CD14-positive monocyte (primary cell): ENCODE measurements at regions not wholly inside any gene's neighbourhood (a gene's known extent, or its start where the extent isn't known, plus 50 kb on each side); places are given as distances from the start of the nearest gene placed in this dataset.

Source experiments
- DNase-seq, 3 donors: peaks; one replicate each; pipeline ENCODE4 v3.0.0-alpha.2; 2011 to 2022
- H2AFZ ChIP-seq: 2 replicates; pipeline ENCODE4 v1.6.0; 2012; ENCODE audit warnings: mild to moderate bottlenecking, low read depth, low read length, inconsistent platforms; ENCODE audit not compliant: insufficient read depth, poor library complexity, severe bottlenecking
- H3K27ac ChIP-seq, 2 donors: 1 replicate in 1 of 2; 2 replicates in 1 of 2; pipeline ENCODE4 v1.5.1; 2012 to 2013; ENCODE audit warnings: low read length in 2 of 2, control low read depth in 1 of 2, inconsistent platforms in 1 of 2, low read depth in 1 of 2, mild to moderate bottlenecking in 1 of 2
- H3K27me3 ChIP-seq, 2 donors: one replicate each; pipeline versions ENCODE4 v1.6.0 to v1.6.1; 2011 to 2013; ENCODE audit warnings: low read length in 2 of 2; ENCODE audit not compliant: control insufficient read depth in 2 of 2, insufficient read depth in 2 of 2
- H3K36me3 ChIP-seq, 2 donors: replicated peaks in 1 of 2; 1 replicate in 1 of 2; 2 replicates in 1 of 2; pipeline versions ENCODE4 v1.5.1 to v1.6.1; 2012 to 2013; ENCODE audit warnings: low read length in 2 of 2, control low read depth in 1 of 2, inconsistent platforms in 1 of 2, mild to moderate bottlenecking in 1 of 2; ENCODE audit not compliant: insufficient read depth in 2 of 2, control insufficient read depth in 1 of 2
- H3K4me1 ChIP-seq, 2 donors: 1 replicate in 1 of 2; 2 replicates in 1 of 2; pipeline versions ENCODE4 v1.5.1 to v1.6.1; 2012 to 2013; ENCODE audit warnings: low read length in 2 of 2, control low read depth in 1 of 2, inconsistent platforms in 1 of 2, mild to moderate bottlenecking in 1 of 2, moderate library complexity in 1 of 2; ENCODE audit not compliant: insufficient read depth in 2 of 2, control insufficient read depth in 1 of 2
- H3K4me2 ChIP-seq: replicated peaks from 2 replicates; pipeline ENCODE3; 2012; ENCODE audit warnings: low read length, moderate library complexity, mild to moderate bottlenecking; ENCODE audit not compliant: poor library complexity, severe bottlenecking; ENCODE audit errors: extremely low read depth
- H3K4me3 ChIP-seq, 3 experiments: fragments of 200-600 bp in 1 of 3; sonication (generic) in 1 of 3; replicated peaks in 1 of 3; 1 replicate in 2 of 3; 2 replicates in 1 of 3; pipeline ENCODE4 v1.5.1; 2011 to 2013; ENCODE audit warnings: low read length in 3 of 3, mild to moderate bottlenecking in 3 of 3, control low read depth in 2 of 3, low read depth in 2 of 3, inconsistent platforms in 1 of 3, moderate library complexity in 1 of 3
- H3K79me2 ChIP-seq: 2 replicates; pipeline ENCODE4 v1.6.0; 2012; ENCODE audit warnings: mild to moderate bottlenecking, control low read depth, inconsistent platforms, low read length, moderate library complexity; ENCODE audit not compliant: insufficient read depth
- H3K9ac ChIP-seq: 2 replicates; pipeline ENCODE4 v1.6.0; 2017; ENCODE audit warnings: low read length, mild to moderate bottlenecking; ENCODE audit not compliant: insufficient read depth, poor library complexity, severe bottlenecking
- H3K9me3 ChIP-seq, 2 donors: replicated peaks in 1 of 2; 1 replicate in 1 of 2; 2 replicates in 1 of 2; pipeline versions ENCODE4 v1.5.1 to v1.6.1; 2012 to 2013; ENCODE audit warnings: low read length in 2 of 2, control low read depth in 1 of 2; ENCODE audit not compliant: control insufficient read depth in 1 of 2, insufficient read depth in 1 of 2
- H4K20me1 ChIP-seq: 2 replicates; pipeline ENCODE4 v1.6.0; 2012; ENCODE audit warnings: mild to moderate bottlenecking, low read length, control low read depth, moderate library complexity; ENCODE audit not compliant: insufficient read depth
- H3K27ac Mint-ChIP-seq, 7 donors: one replicate each; pipeline ENCODE4 v1.8.0; 2020; ENCODE audit warnings: mild to moderate bottlenecking in 7 of 7, mixed read lengths in 7 of 7, moderate library complexity in 6 of 7, inconsistent platforms in 2 of 7
- H3K27me3 Mint-ChIP-seq, 3 donors: one replicate each; pipeline ENCODE4 v1.8.0; 2021 to 2022; ENCODE audit warnings: low read depth in 3 of 3, mild to moderate bottlenecking in 3 of 3, mixed read lengths in 3 of 3, moderate library complexity in 3 of 3, inconsistent platforms in 1 of 3
- H3K36me3 Mint-ChIP-seq, 2 donors: one replicate each; pipeline ENCODE4 v1.8.0; 2020; ENCODE audit warnings: mixed read lengths in 2 of 2, inconsistent platforms in 1 of 2, mild to moderate bottlenecking in 1 of 2
- H3K4me1 Mint-ChIP-seq: one replicate; pipeline ENCODE4 v1.8.0; 2020; ENCODE audit warnings: mild to moderate bottlenecking, mixed read lengths
- H3K4me3 Mint-ChIP-seq, 2 donors: one replicate each; pipeline ENCODE4 v1.8.0; 2020; ENCODE audit warnings: mild to moderate bottlenecking in 2 of 2, mixed read lengths in 2 of 2, moderate library complexity in 1 of 2
- H3K9me3 Mint-ChIP-seq, 7 donors: one replicate each; pipeline ENCODE4 v1.8.0; 2020 to 2022; ENCODE audit warnings: mixed read lengths in 7 of 7, mild to moderate bottlenecking in 6 of 7, moderate library complexity in 6 of 7, inconsistent platforms in 2 of 7
- CTCF ChIP-seq: fragments of 200-600 bp; IDR thresholded peaks from one replicate; pipeline ENCODE4 v1.8.0; 2022; ENCODE audit warnings: antibody characterized with exemption, mild to moderate bottlenecking
- WGBS: methylation state at CpG from one replicate; pipeline ENCODE4 v1.1.5; 2013; ENCODE audit warnings: missing lambda C conversion rate; ENCODE audit not compliant: insufficient coverage; 5-methylcytosine and 5-hydroxymethylcytosine counted together
- intact Hi-C, 2 donors: fragments of 100-400 bp; cut with micrococcal nuclease; formaldehyde crosslinking; loops; one replicate each; pipeline versions ENCODE4 v1.15.0 to v1.15.1; 2023

- Histone ChIP-seq H4K20me1 (no peaks in the 10 kb centered on the region), H3K36me3 (no peaks in the 10 kb centered on the region), H3K9ac (no peak overlapping the region), H3K4me3 (no peak overlapping the region), H3K27me3 (no peaks in the 10 kb centered on the region), H3K4me2 (no peak overlapping the region), H3K27ac (no peak overlapping the region), H3K79me2 (no peaks in the 10 kb centered on the region), H3K9me3 (no peaks in the 10 kb centered on the region), H3K4me1 (no peaks in the 10 kb centered on the region), H2AFZ (no peak overlapping the region)
- TF ChIP-seq CTCF, result no peak
- Mint-ChIP-seq H3K9me3 (peaks cover 0 to 5% (median 4%) of the 10 kb centered on the region in 7 donors), H3K4me1 (peaks cover 1% of the 10 kb centered on the region), H3K4me3 (no peak overlapping the region), H3K27ac (no peak overlapping the region), H3K36me3 (no peaks in the 10 kb centered on the region), H3K27me3 (no peaks in the 10 kb centered on the region)
- no peak for DNase-seq
- intact Hi-C loops, result no loop called here
- 61% methylated on average over 2 of the region's 3 CpGs for WGBS
These were observed 89.2 kb upstream of the ARGLU1 start for GRCh38 chr13:106657104-106657503.

GRCh38 chr13:106656186-106656585 lies 88.2 kb upstream of the ARGLU1 start:
- Histone ChIP-seq H2AFZ (no peak overlapping the region), H3K4me1 (no peaks in the 10 kb centered on the region), H3K9ac (no peak overlapping the region), H3K27me3 (no peaks in the 10 kb centered on the region), H4K20me1 (no peaks in the 10 kb centered on the region), H3K4me3 (no peak overlapping the region), H3K79me2 (no peaks in the 10 kb centered on the region), H3K4me2 (no peak overlapping the region), H3K9me3 (no peaks in the 10 kb centered on the region), H3K27ac (no peak overlapping the region), H3K36me3 (no peaks in the 10 kb centered on the region)
- WGBS, result 75% methylated on average over 1 of the region's 1 CpG
- H3K27me3 Mint-ChIP-seq, result no peaks in the 10 kb centered on the region
- TF ChIP-seq CTCF, result no peak
- no peak for DNase-seq
- H3K4me3 Mint-ChIP-seq, result no peak overlapping the region
- H3K9me3 Mint-ChIP-seq, result peaks cover 2 to 5% (median 3%) of the 10 kb centered on the region in 7 donors
- H3K27ac Mint-ChIP-seq, result no peak overlapping the region
- peaks cover 1% of the 10 kb centered on the region for H3K4me1 Mint-ChIP-seq
- no peaks in the 10 kb centered on the region for H3K36me3 Mint-ChIP-seq
- intact Hi-C loops, result no loop called here
